ENCODE measurements at regions not wholly inside any gene's neighbourhood (a gene's known extent, or its start where the extent isn't known, plus 50 kb on each side); places are given as distances from the start of the nearest gene placed in this dataset.
"Not testable (repeated sequence)": the region's sequence is repeated elsewhere in the genome, so short reads cannot be mapped to it uniquely, and the experiment has no call there.

- no peak for DNase-seq
Measured at GRCh38 chr3:110494728-110495127, 576.9 kb upstream of the NECTIN3 start.

GRCh38 chr3:110495201-110495927 is 576.3 kb upstream of the NECTIN3 start:
- DNase-seq, result no peak

DNA sequence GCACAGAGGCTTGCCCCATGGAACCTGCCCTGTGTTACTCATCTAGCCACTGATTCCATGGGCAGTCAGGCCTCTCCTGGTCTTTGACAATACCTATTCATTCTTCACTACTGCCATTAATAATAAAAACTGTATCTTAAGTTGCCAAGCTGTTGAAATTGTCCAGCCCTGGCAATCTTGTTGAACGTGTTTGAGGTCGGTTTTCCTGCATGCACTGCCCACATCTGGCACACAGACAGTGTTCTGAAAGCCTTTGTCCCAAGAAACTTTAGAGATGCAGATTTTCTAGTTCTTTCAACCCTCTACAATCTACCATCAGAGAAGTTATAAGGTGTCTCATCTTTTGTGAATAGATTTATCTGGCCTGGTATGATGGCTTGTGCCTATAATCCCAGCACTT is 567.2 kb upstream of the NECTIN3 start:
- DNase-seq, result no peak

- DNase-seq, result no peak
Measured at GRCh38 chr3:110504901-110505300, 566.7 kb upstream of the NECTIN3 start.

- DNase-seq, result no peak
Measured at GRCh38 chr3:110506890-110507289, 564.7 kb upstream of the NECTIN3 start.

DNA sequence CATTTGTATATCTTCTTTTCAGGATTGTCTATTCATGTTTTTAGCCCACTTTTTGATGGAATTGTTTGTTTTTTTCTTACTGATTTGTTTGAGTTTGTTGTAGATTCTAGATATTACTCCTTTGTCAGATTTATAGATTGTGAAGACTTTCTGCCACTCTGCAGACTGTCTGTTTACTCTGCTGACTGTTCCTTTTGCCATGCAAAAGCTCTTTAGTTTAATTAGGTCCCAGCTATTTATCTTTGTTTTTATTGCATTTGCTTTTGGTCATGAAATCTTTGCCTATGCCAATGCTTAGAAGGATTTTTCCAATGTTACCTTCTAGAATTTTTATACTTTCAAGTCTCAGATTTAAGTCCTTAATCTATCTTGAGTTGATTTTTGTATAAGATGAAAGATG is 564.0 kb upstream of the NECTIN3 start:
- DNase-seq, result not testable (repeated sequence)

DNA sequence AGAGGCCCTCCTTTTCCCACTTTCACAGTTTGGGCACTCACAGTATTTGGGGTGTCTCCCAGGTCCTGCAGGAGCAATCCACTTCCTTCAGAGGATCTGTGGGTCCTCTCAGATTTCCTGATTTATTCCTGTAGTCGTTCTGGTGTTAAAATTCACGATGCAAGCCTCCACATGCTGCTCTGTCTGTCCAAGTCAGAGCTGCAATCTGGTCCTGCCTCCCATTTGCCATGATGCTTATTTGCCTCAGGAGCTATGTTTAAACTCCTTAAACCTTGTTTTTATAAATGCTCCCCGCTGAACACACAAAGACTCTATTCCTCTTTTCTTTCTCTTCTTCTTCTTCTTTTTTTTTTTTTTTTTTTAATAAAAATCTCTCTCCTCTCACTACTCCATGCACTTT is 558.7 kb upstream of the NECTIN3 start:
- DNase-seq, result no peak

- no peak for DNase-seq
Measured at GRCh38 chr3:110518031-110518430, 553.6 kb upstream of the NECTIN3 start.

- DNase-seq, result no peak
Measured at GRCh38 chr3:110519071-110519470, 552.5 kb upstream of the NECTIN3 start.

DNA sequence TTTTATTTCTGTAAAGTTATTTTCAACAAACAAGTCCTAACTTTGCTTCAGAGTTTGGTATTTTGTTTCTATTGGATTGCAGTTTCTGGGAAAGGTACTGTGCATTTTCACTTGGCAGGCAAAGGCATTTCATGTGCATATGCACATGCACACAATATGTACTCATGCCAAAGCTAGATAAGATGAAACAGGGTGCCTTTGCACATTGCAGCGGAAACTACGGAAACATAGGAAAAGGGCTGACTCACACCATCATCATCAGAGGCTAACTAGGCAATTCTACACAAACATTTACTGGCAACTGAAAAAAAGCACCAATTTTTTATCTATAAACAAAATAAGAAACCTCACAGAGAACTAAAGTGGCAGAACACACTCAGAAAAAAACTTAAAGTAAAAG is 550.6 kb upstream of the NECTIN3 start:
- no peak for DNase-seq

GRCh38 chr3:110525558-110526064 is 546.0 kb upstream of the NECTIN3 start:
- not testable (repeated sequence) for DNase-seq

DNA sequence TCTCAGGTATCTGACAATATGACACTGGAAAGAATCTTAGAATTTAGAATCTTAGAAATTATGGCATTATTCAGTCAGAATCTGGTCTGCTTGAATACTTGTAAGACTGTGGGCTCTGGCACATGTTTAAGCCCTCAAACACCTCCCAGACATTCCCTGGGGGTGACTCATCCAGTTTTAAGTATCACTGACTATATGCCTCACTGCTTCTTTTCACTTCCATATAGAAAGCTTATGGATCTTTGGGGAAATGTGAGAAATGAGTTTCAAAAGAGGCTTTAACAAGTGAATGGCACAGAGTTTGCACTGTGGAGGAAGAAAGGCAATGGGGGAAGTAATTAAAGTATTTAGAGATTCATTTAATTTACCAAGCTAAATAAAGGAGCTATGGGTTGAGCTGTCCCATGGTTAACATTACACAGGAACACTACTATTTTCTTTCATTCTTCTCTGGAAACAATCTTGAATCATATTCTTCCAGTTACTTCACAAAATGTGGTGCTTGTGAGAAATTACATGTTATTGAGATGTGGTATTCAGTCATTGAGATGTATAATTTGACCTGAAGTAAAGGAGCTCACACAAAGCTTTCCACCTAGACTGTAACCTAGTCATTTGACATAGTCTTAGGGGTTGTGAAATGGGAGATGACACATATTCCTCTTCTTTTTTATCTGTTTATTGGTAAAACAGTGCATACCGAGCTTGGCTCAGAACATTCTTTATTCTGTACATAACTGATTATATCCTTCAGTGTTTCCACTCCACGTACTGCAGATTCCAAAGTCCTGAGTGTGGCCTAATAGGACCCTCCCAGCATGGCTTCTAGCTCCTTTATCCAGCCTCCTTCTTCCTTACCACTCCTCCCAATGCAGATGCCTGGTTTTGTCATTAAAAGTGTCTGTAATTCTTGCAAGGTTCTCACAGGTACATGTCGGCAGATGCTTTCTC is 544.6 kb upstream of the NECTIN3 start:
- DNase-seq, result no peak

DNA sequence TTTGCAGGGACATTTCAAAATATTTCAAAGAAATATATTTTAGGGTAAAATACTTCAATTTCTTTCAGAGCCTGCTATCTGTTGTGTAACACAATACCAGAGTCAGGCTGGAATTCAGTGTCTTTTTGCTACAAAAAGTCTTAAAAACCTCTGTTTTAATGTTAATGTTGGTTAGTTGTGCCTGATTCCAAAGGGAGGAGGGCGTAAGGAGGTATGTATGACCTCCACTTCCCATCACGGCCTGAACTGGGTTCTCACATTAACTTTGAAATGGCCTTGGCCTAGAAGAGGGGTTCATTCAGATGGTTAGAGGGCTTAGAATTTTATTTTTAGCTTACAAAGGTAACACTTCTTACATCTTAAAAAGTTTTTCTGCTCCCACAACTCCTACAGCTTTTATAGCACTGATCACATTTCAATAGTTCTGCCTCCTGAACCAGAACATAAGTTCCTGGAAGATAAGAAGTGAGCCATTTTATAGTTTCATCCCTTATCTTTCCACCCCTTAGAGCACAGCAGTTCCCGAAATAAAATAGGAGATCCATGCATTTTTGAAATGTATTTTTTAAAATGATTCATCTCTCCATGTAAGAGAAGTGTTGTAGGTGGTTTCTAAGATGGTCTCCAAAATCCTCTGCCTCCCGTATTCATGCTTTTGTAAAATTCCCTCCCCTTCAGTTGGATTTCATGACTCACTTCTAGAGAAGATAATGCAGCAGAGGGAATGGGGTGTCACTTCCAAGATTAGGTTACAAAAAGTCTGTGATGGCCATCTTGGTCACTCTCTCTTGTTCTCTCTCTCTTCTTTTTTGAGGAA is 543.1 kb upstream of the NECTIN3 start:
- no peak for DNase-seq

- DNase-seq, result no peak
Measured at GRCh38 chr3:110530902-110531301, 540.7 kb upstream of the NECTIN3 start.

DNA sequence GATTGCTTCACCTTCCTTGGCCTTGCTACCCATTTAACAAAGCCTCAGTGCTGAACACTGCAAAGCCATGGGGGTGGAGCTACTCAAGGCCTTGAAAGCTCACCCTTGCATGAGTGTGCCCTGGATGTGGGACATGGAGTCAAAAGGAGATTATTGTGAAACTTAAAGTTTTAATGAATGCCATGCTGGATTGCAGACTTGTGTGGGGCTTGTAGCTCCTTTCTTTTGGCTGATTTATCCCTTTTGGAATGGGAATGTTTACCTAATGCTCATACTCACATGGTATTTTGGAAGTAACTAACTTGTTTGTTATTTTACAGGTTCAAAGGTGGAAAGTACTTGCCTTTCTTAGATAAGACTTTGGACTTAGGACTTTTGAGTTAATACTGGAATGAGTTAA is 538.5 kb upstream of the NECTIN3 start:
- DNase-seq, result no peak

DNA sequence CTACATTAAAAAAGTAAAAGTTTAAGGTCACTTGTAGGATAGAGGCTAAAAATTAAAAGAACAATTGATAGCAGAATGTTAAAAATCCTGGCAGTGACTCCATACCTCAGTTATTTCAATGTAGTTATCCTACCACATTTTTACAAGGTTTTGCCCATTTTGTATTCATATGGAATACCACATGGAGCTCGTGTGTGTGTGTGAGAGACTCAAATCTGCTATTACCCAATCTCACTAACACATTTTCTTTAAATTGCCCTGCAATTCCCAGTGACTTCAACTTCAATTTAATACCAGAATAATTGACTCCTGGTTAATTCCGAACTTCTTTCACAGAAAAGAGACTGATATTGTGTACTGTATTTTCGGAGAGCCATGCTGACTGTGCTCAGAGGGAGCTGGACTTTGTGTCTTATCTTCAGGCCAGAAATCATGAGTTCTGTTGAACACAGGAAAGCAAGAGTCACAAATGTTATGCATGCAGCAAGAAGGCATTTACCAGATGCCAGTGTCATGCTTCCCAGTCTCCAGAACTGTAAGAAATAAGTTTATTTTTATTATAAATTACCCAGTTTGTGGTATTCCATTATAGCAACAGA is 529.0 kb upstream of the NECTIN3 start:
- no peak for DNase-seq

DNA sequence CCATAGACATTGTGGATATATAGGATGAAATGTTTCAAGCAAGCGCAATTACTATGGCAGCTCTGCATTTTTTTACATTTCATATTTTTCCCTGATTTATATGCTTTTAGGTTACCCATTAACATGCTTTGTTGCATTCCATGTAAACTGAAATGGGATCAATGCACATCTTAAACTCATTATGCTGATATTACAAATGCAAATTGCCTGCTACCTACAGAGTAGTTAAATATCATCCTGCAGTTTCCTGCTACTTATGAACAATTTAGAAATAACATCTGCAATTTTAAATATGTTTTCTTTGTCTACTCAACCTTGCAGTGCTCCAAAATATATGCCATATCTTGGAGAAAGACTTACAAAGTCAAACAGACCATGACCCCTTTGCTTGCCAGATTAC is 526.9 kb upstream of the NECTIN3 start:
- no peak for DNase-seq

DNA sequence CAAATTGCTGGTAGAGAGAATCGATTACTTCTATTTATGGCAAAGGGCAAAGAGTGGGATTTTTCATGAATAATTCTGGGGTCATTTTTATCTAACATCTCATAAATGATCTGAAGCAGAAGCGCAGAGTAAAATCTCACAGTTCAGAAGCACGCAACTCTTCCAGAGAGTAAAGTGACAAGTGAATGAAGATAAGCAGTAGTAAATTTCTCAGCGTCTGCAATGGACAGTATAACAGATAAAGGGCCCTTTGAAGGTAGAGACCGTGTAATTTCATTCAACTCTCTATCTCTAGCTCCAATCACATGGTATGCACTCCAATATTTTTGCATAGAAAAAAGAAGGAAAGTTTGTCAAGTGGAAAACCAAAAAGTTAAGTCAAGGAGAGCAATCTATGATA is 521.1 kb upstream of the NECTIN3 start:
- no peak for DNase-seq

- no peak for DNase-seq
Measured at GRCh38 chr3:110562621-110563020, 509.0 kb upstream of the NECTIN3 start.

DNA sequence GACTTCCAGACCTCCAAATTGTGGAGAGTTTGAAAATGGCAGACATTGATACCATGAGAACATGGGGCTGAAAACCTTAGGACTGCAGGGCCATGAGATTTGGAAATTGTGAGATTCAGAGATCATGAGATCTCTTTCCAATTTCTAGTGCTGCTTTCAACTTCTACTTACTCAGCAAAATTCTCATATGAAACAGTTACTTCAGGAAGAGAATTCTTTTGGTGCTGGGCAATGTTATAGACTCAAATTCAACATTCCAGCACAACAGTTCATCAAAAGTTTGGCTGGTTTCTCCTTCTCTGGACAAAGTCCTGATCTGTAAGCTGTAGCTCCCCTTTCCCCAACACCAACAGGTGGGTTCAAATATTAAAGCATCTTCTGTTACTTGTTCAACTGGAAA is 506.9 kb upstream of the NECTIN3 start:
- DNase-seq, result no peak

- DNase-seq, result no peak
Measured at GRCh38 chr3:110567029-110567428, 504.6 kb upstream of the NECTIN3 start.

GRCh38 chr3:110568246-110568645 is 503.4 kb upstream of the NECTIN3 start:
- no peak for DNase-seq

DNA sequence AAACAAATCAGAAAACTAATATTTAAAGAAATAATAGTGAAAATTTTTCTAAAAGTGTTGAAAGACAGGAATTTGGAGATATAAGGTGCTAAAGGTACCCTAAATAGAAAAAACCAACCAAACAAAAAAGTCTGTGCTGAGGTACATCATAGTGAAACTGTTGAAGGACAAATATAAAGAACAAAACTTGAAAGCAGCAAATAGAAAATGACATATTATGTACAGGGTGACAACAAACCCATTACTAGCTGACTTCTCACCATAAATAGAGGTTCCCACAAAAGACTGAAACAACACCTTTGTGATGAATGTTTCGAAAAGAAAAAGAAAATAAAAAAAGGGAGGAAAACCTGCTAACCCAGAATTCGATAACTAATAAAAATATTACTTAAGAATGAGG is 502.5 kb upstream of the NECTIN3 start:
- no peak for DNase-seq
